CD14-positive monocyte (primary cell): ENCODE measurements at regions not wholly inside any gene's neighbourhood (a gene's known extent, or its start where the extent isn't known, plus 50 kb on each side); places are given as distances from the start of the nearest gene placed in this dataset.

ENCODE experiments used
- DNase-seq, 3 donors: peaks; one replicate each; pipeline ENCODE4 v3.0.0-alpha.2; 2011 to 2022
- H2AFZ ChIP-seq: 2 replicates; pipeline ENCODE4 v1.6.0; 2012; ENCODE audit warnings: mild to moderate bottlenecking, low read depth, low read length, inconsistent platforms; ENCODE audit not compliant: insufficient read depth, poor library complexity, severe bottlenecking
- H3K27ac ChIP-seq, 2 donors: 1 replicate in 1 of 2; 2 replicates in 1 of 2; pipeline ENCODE4 v1.5.1; 2012 to 2013; ENCODE audit warnings: low read length in 2 of 2, control low read depth in 1 of 2, inconsistent platforms in 1 of 2, low read depth in 1 of 2, mild to moderate bottlenecking in 1 of 2
- H3K27me3 ChIP-seq, 2 donors: one replicate each; pipeline versions ENCODE4 v1.6.0 to v1.6.1; 2011 to 2013; ENCODE audit warnings: low read length in 2 of 2; ENCODE audit not compliant: control insufficient read depth in 2 of 2, insufficient read depth in 2 of 2
- H3K36me3 ChIP-seq, 2 donors: replicated peaks in 1 of 2; 1 replicate in 1 of 2; 2 replicates in 1 of 2; pipeline versions ENCODE4 v1.5.1 to v1.6.1; 2012 to 2013; ENCODE audit warnings: low read length in 2 of 2, control low read depth in 1 of 2, inconsistent platforms in 1 of 2, mild to moderate bottlenecking in 1 of 2; ENCODE audit not compliant: insufficient read depth in 2 of 2, control insufficient read depth in 1 of 2
- H3K4me1 ChIP-seq, 2 donors: 1 replicate in 1 of 2; 2 replicates in 1 of 2; pipeline versions ENCODE4 v1.5.1 to v1.6.1; 2012 to 2013; ENCODE audit warnings: low read length in 2 of 2, control low read depth in 1 of 2, inconsistent platforms in 1 of 2, mild to moderate bottlenecking in 1 of 2, moderate library complexity in 1 of 2; ENCODE audit not compliant: insufficient read depth in 2 of 2, control insufficient read depth in 1 of 2
- H3K4me2 ChIP-seq: replicated peaks from 2 replicates; pipeline ENCODE3; 2012; ENCODE audit warnings: low read length, moderate library complexity, mild to moderate bottlenecking; ENCODE audit not compliant: poor library complexity, severe bottlenecking; ENCODE audit errors: extremely low read depth
- H3K4me3 ChIP-seq, 3 experiments: fragments of 200-600 bp in 1 of 3; sonication (generic) in 1 of 3; replicated peaks in 1 of 3; 1 replicate in 2 of 3; 2 replicates in 1 of 3; pipeline ENCODE4 v1.5.1; 2011 to 2013; ENCODE audit warnings: low read length in 3 of 3, mild to moderate bottlenecking in 3 of 3, control low read depth in 2 of 3, low read depth in 2 of 3, inconsistent platforms in 1 of 3, moderate library complexity in 1 of 3
- H3K79me2 ChIP-seq: 2 replicates; pipeline ENCODE4 v1.6.0; 2012; ENCODE audit warnings: mild to moderate bottlenecking, control low read depth, inconsistent platforms, low read length, moderate library complexity; ENCODE audit not compliant: insufficient read depth
- H3K9ac ChIP-seq: 2 replicates; pipeline ENCODE4 v1.6.0; 2017; ENCODE audit warnings: low read length, mild to moderate bottlenecking; ENCODE audit not compliant: insufficient read depth, poor library complexity, severe bottlenecking
- H3K9me3 ChIP-seq, 2 donors: replicated peaks in 1 of 2; 1 replicate in 1 of 2; 2 replicates in 1 of 2; pipeline versions ENCODE4 v1.5.1 to v1.6.1; 2012 to 2013; ENCODE audit warnings: low read length in 2 of 2, control low read depth in 1 of 2; ENCODE audit not compliant: control insufficient read depth in 1 of 2, insufficient read depth in 1 of 2
- H4K20me1 ChIP-seq: 2 replicates; pipeline ENCODE4 v1.6.0; 2012; ENCODE audit warnings: mild to moderate bottlenecking, low read length, control low read depth, moderate library complexity; ENCODE audit not compliant: insufficient read depth
- H3K27ac Mint-ChIP-seq, 7 donors: one replicate each; pipeline ENCODE4 v1.8.0; 2020; ENCODE audit warnings: mild to moderate bottlenecking in 7 of 7, mixed read lengths in 7 of 7, moderate library complexity in 6 of 7, inconsistent platforms in 2 of 7
- H3K27me3 Mint-ChIP-seq, 3 donors: one replicate each; pipeline ENCODE4 v1.8.0; 2021 to 2022; ENCODE audit warnings: low read depth in 3 of 3, mild to moderate bottlenecking in 3 of 3, mixed read lengths in 3 of 3, moderate library complexity in 3 of 3, inconsistent platforms in 1 of 3
- H3K36me3 Mint-ChIP-seq, 2 donors: one replicate each; pipeline ENCODE4 v1.8.0; 2020; ENCODE audit warnings: mixed read lengths in 2 of 2, inconsistent platforms in 1 of 2, mild to moderate bottlenecking in 1 of 2
- H3K4me1 Mint-ChIP-seq: one replicate; pipeline ENCODE4 v1.8.0; 2020; ENCODE audit warnings: mild to moderate bottlenecking, mixed read lengths
- H3K4me3 Mint-ChIP-seq, 2 donors: one replicate each; pipeline ENCODE4 v1.8.0; 2020; ENCODE audit warnings: mild to moderate bottlenecking in 2 of 2, mixed read lengths in 2 of 2, moderate library complexity in 1 of 2
- H3K9me3 Mint-ChIP-seq, 7 donors: one replicate each; pipeline ENCODE4 v1.8.0; 2020 to 2022; ENCODE audit warnings: mixed read lengths in 7 of 7, mild to moderate bottlenecking in 6 of 7, moderate library complexity in 6 of 7, inconsistent platforms in 2 of 7
- WGBS: methylation state at CpG from one replicate; pipeline ENCODE4 v1.1.5; 2013; ENCODE audit warnings: missing lambda C conversion rate; ENCODE audit not compliant: insufficient coverage; 5-methylcytosine and 5-hydroxymethylcytosine counted together
- intact Hi-C, 2 donors: fragments of 100-400 bp; cut with micrococcal nuclease; formaldehyde crosslinking; loops; one replicate each; pipeline versions ENCODE4 v1.15.0 to v1.15.1; 2023
- TF ChIP-seq, protein P1 (sequence below): fragments of 200-600 bp; IDR thresholded peaks from one replicate; pipeline ENCODE4 v1.8.0; 2022; ENCODE audit warnings: antibody characterized with exemption, mild to moderate bottlenecking

DNA sequence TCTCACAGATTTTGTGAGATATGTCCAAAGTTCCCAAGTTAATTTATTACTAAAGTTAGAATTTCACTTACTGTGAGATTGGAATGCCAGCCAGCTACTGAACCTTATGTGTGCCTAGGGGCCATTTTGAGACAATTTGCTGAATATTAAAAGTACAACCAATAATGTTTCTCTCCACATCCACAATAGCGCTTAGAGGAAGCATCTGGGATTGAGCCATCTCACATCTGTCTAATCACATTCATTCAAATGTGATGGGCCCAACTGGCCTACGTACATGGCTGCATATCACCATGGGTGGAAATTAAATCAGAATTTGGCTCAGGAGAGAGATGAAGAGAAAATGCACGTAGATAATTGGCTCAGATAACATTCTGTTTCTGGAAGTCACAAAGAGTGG, 1294.0 kb downstream of the AACS start:
- no peaks in the 10 kb centered on the region for H4K20me1 ChIP-seq
- no peak overlapping the region for H2AFZ ChIP-seq
- intact Hi-C loops = no loop called here
- H3K27me3 ChIP-seq = no peaks in the 10 kb centered on the region
- Mint-ChIP-seq H3K36me3 (no peaks in the 10 kb centered on the region), H3K9me3 (peaks cover 1 to 22% (median 10%) of the 10 kb centered on the region in 7 donors), H3K4me1 (no peaks in the 10 kb centered on the region), H3K4me3 (no peak overlapping the region), H3K27ac (no peak overlapping the region), H3K27me3 (no peaks in the 10 kb centered on the region)
- H3K4me2 ChIP-seq = no peak overlapping the region
- H3K27ac ChIP-seq = no peak overlapping the region
- H3K79me2 ChIP-seq = no peaks in the 10 kb centered on the region
- H3K9me3 ChIP-seq = peaks cover 21 to 26% of the 10 kb centered on the region in 2 donors
- H3K4me1 ChIP-seq = no peaks in the 10 kb centered on the region
- H3K4me3 ChIP-seq = no peak overlapping the region
- TF ChIP-seq, protein P1, sequence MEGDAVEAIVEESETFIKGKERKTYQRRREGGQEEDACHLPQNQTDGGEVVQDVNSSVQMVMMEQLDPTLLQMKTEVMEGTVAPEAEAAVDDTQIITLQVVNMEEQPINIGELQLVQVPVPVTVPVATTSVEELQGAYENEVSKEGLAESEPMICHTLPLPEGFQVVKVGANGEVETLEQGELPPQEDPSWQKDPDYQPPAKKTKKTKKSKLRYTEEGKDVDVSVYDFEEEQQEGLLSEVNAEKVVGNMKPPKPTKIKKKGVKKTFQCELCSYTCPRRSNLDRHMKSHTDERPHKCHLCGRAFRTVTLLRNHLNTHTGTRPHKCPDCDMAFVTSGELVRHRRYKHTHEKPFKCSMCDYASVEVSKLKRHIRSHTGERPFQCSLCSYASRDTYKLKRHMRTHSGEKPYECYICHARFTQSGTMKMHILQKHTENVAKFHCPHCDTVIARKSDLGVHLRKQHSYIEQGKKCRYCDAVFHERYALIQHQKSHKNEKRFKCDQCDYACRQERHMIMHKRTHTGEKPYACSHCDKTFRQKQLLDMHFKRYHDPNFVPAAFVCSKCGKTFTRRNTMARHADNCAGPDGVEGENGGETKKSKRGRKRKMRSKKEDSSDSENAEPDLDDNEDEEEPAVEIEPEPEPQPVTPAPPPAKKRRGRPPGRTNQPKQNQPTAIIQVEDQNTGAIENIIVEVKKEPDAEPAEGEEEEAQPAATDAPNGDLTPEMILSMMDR = no peak
- H3K9ac ChIP-seq = no peak overlapping the region
- WGBS = no CpG with 5 or more reads among the region's 3 CpGs
- no peak for DNase-seq
- H3K36me3 ChIP-seq = no peaks in the 10 kb centered on the region

- Mint-ChIP-seq H3K36me3 (no peaks in the 10 kb centered on the region), H3K9me3 (peaks cover 0 to 19% (median 4%) of the 10 kb centered on the region in 7 donors), H3K27ac (no peak overlapping the region), H3K27me3 (peaks cover 0 to 2% (median 0%) of the 10 kb centered on the region in 3 donors), H3K4me3 (no peak overlapping the region), H3K4me1 (no peaks in the 10 kb centered on the region)
- no peak for DNase-seq
- no peaks in the 10 kb centered on the region for H4K20me1 ChIP-seq
- H3K9me3 ChIP-seq = peaks cover 7 to 22% of the 10 kb centered on the region in 2 donors
- H3K4me2 ChIP-seq = no peak overlapping the region
- WGBS = 97% methylated on average over 3 of the region's 3 CpGs
- no peaks in the 10 kb centered on the region for H3K79me2 ChIP-seq
- intact Hi-C loops = no loop called here
- H2AFZ ChIP-seq = no peak overlapping the region
- no peaks in the 10 kb centered on the region for H3K36me3 ChIP-seq
- H3K4me3 ChIP-seq = no peak overlapping the region
- no peaks in the 10 kb centered on the region for H3K4me1 ChIP-seq
- no peak overlapping the region for H3K27ac ChIP-seq
- no peaks in the 10 kb centered on the region for H3K27me3 ChIP-seq
- H3K9ac ChIP-seq = no peak overlapping the region
- TF ChIP-seq, protein P1 = no peak
Measured at GRCh38 chr12:126361804-126362203, 1296.6 kb downstream of the AACS start.
